GM23248 (cell line): ENCODE measurements at regions not wholly inside any gene's neighbourhood (a gene's known extent, or its start where the extent isn't known, plus 50 kb on each side); places are given as distances from the start of the nearest gene placed in this dataset.

Experiments
- EZH2 ChIP-seq: fragments of 200-600 bp; sonication (generic); IDR thresholded peaks from 2 replicates; pipeline ENCODE4 v1.6.1; 2018; ENCODE audit warnings: antibody characterized with exemption, mild to moderate bottlenecking; ENCODE audit not compliant: insufficient read depth, poor library complexity, severe bottlenecking
- EZH2phosphoT487 ChIP-seq: fragments of 200-600 bp; sonication (generic); IDR thresholded peaks from 2 replicates; pipeline ENCODE4 v1.6.1; 2018; ENCODE audit warnings: antibody characterized with exemption, moderate library complexity, mild to moderate bottlenecking, low read depth; ENCODE audit not compliant: insufficient read depth

- TF ChIP-seq EZH2phosphoT487, result no peak
- no peak for TF ChIP-seq EZH2
Observed at GRCh38 chr6:153328194-153328593, 197.1 kb upstream of the RGS17 start.
